ENCODE measurements at regions not wholly inside any gene's neighbourhood (a gene's known extent, or its start where the extent isn't known, plus 50 kb on each side); places are given as distances from the start of the nearest gene placed in this dataset.
"Not testable (repeated sequence)": the region's sequence is repeated elsewhere in the genome, so short reads cannot be mapped to it uniquely, and the experiment has no call there.

GRCh38 chr3:20305647-20306046 lies 119.6 kb upstream of the SGO1 start:
- DNase-seq = no peak

GRCh38 chr3:20302766-20303165 lies 116.8 kb upstream of the SGO1 start:
- Histone ChIP-seq H3K27me3 (no peaks in the 10 kb centered on the region), H3K4me3 (ENCODE audit: low read depth, low read length) (no peak overlapping the region), H3K9me3 (no peaks in the 10 kb centered on the region), H3K36me3 (no peaks in the 10 kb centered on the region), H3K4me1 (no peaks in the 10 kb centered on the region)
- TF ChIP-seq CTCF (IDR thresholded peaks at IDR 0.05; ENCODE audit: low read depth, low read length) = no peak
- DNase-seq = no peak

More at GRCh38 chr3:20305647-20306046, 119.6 kb upstream of the SGO1 start:
- no peak overlapping the region for H3K4me3 ChIP-seq (ENCODE audit: low read depth, low read length)
- no peaks in the 10 kb centered on the region for H3K4me1 ChIP-seq
- no peaks in the 10 kb centered on the region for H3K36me3 ChIP-seq
- no peak for TF ChIP-seq CTCF (IDR thresholded peaks at IDR 0.05; ENCODE audit: low read depth, low read length)
- H3K27me3 ChIP-seq = no peaks in the 10 kb centered on the region
- no peaks in the 10 kb centered on the region for H3K9me3 ChIP-seq

GRCh38 chr3:20288050-20288449 lies 102.0 kb upstream of the SGO1 start:
- Histone ChIP-seq H3K36me3 (no peaks in the 10 kb centered on the region), H3K9me3 (no peaks in the 10 kb centered on the region), H3K27me3 (no peaks in the 10 kb centered on the region), H3K4me3 (ENCODE audit: low read depth, low read length) (no peak overlapping the region), H3K4me1 (no peaks in the 10 kb centered on the region)
- TF ChIP-seq CTCF (IDR thresholded peaks at IDR 0.05; ENCODE audit: low read depth, low read length) = no peak
- DNase-seq = no peak

- H3K4me3 ChIP-seq (ENCODE audit: low read depth, low read length) = no peak overlapping the region
- H3K9me3 ChIP-seq = no peaks in the 10 kb centered on the region
- TF ChIP-seq CTCF (IDR thresholded peaks at IDR 0.05; ENCODE audit: low read depth, low read length) = no peak
- H3K4me1 ChIP-seq = no peaks in the 10 kb centered on the region
- H3K27me3 ChIP-seq = no peaks in the 10 kb centered on the region
- no peak for DNase-seq
- H3K36me3 ChIP-seq = no peaks in the 10 kb centered on the region
Measured at GRCh38 chr3:20280257-20280656, 94.3 kb upstream of the SGO1 start.

- H3K27me3 ChIP-seq; DNase-seq; H3K4me3 ChIP-seq (ENCODE audit: low read depth, low read length); H3K4me1 ChIP-seq; H3K36me3 ChIP-seq; H3K9me3 ChIP-seq: not testable (repeated sequence)
Measured at GRCh38 chr3:20265977-20266376, 80.0 kb upstream of the SGO1 start.

DNA sequence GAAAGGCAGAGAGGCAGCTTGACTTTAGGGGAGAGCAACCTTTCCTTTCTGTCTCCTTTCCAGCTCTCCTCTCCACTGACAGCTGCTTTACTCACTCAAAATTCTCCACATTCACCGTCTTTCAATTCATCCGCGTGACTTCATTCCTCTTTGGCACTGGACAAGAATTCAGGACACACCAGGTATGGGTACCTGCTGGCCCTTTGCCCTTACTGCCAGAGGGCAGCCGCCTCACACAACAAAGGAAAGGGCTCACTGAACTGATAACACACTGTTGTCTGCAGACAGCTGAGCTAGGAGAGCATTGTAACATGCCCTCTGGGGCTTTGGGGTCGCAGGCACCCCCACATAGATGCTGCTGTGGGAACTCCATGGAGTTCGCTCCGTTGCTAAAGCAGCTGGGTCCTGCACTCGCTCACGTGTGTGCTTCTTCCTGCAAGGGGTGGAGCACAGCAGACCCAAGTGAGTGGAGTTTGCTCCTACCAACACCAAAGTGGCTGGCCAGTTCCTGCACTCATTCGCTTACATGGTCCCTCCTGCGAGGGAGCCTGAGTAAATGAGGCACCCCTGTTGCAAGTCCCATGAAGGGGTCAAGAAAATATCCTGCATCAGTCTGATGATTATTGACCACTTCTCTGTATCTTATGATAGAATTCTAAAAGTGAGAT lies 79.0 kb upstream of the SGO1 start:
- no peaks in the 10 kb centered on the region for H3K36me3 ChIP-seq
- H3K4me1 ChIP-seq = no peaks in the 10 kb centered on the region
- no peaks in the 10 kb centered on the region for H3K9me3 ChIP-seq
- no peak for TF ChIP-seq CTCF (IDR thresholded peaks at IDR 0.05; ENCODE audit: low read depth, low read length)
- DNase-seq = no peak
- H3K4me3 ChIP-seq (ENCODE audit: low read depth, low read length) = no peak overlapping the region
- H3K27me3 ChIP-seq = no peaks in the 10 kb centered on the region

Data from BE2C (cell line).